IMR-90 (cell line): ENCODE measurements at regions not wholly inside any gene's neighbourhood (a gene's known extent, or its start where the extent isn't known, plus 50 kb on each side); places are given as distances from the start of the nearest gene placed in this dataset.

Source experiments
- ATAC-seq: fragments of 200-7000 bp; cut with Tn5 transposase; 2 replicates; pipeline ENCODE4 v1.9.1; 2020; ENCODE audit warnings: low read depth, mild to moderate bottlenecking, moderate library complexity
- BruUV-seq: library from RNA; stranded (reverse); fragments of 400-500 nt; replicated peaks from 2 replicates; lab custom pipeline; 2021; lab: Mats Ljungman, UMichigan
- CTCF ChIA-PET: fragments of 300-600 bp; formaldehyde crosslinking; extraction: SDS; loops from one replicate; lab custom pipeline; 2021; ENCODE audit warnings: antibody characterized with exemption; lab: Yijun Ruan, JAX
- POLR2A ChIA-PET: fragments of 300-600 bp; sonication (Branson Sonifier 250); formaldehyde crosslinking; loops from one replicate; lab custom pipeline; 2022; ENCODE audit warnings: antibody characterized with exemption; ENCODE audit not compliant: unreplicated experiment; lab: Charles Lee
- DNase-seq: peaks from one replicate; pipeline ENCODE4 v3.0.0; 2013
- H2AFZ ChIP-seq: replicated peaks from 2 replicates; pipeline ENCODE3; 2013; ENCODE audit warnings: low read length, mild to moderate bottlenecking; ENCODE audit not compliant: poor library complexity
- H2AK5ac ChIP-seq: 2 replicates; pipeline ENCODE4 v1.6.1; 2013; ENCODE audit warnings: low read depth, low read length, inconsistent platforms
- H2AK9ac ChIP-seq: replicated peaks from 2 replicates; pipeline ENCODE3; 2013; ENCODE audit warnings: mild to moderate bottlenecking, low read depth, low read length, moderate library complexity; ENCODE audit not compliant: poor library complexity
- H2BK120ac ChIP-seq: 2 replicates; pipeline ENCODE4 v1.6.1; 2013; ENCODE audit warnings: low read depth, low read length, inconsistent platforms
- H2BK15ac ChIP-seq: 3 replicates; pipeline ENCODE4 v1.6.1; 2013; ENCODE audit warnings: low read depth, low read length, inconsistent platforms
- H2BK20ac ChIP-seq: 2 replicates; pipeline ENCODE4 v1.6.1; 2013; ENCODE audit warnings: low read depth, mild to moderate bottlenecking, inconsistent platforms, low read length, moderate library complexity
- H2BK5ac ChIP-seq: 2 replicates; pipeline ENCODE4 v1.6.1; 2013; ENCODE audit warnings: mild to moderate bottlenecking, low read depth, low read length, inconsistent platforms; ENCODE audit not compliant: poor library complexity, severe bottlenecking
- H3K14ac ChIP-seq: replicated peaks from 2 replicates; pipeline ENCODE4 v1.6.1; 2013; ENCODE audit warnings: low read depth, low read length, inconsistent platforms
- H3K18ac ChIP-seq: 2 replicates; pipeline ENCODE4 v1.6.1; 2013; ENCODE audit warnings: low read depth, low read length, control low read depth
- H3K23ac ChIP-seq: 2 replicates; pipeline ENCODE4 v1.6.1; 2013; ENCODE audit warnings: low read depth, low read length, inconsistent platforms
- H3K27ac ChIP-seq: 2 replicates; pipeline ENCODE4 v1.5.1; 2013; ENCODE audit warnings: mild to moderate bottlenecking, control low read depth, low read length; ENCODE audit not compliant: insufficient read depth
- H3K27me3 ChIP-seq: 2 replicates; pipeline ENCODE4 v1.6.1; 2013; ENCODE audit warnings: low read length; ENCODE audit not compliant: control insufficient read depth, insufficient read depth
- H3K36me3 ChIP-seq: 2 replicates; pipeline ENCODE4 v1.6.1; 2013; ENCODE audit warnings: low read length, mixed read lengths; ENCODE audit not compliant: control insufficient read depth, insufficient read depth
- H3K4ac ChIP-seq: 2 replicates; pipeline ENCODE4 v1.6.1; 2013; ENCODE audit warnings: low read depth, low read length, inconsistent platforms
- H3K4me1 ChIP-seq: 2 replicates; pipeline ENCODE4 v1.6.1; 2013; ENCODE audit warnings: low read length, mixed read lengths; ENCODE audit not compliant: control insufficient read depth, insufficient read depth
- H3K4me2 ChIP-seq: 2 replicates; pipeline ENCODE4 v1.6.1; 2013; ENCODE audit warnings: low read depth, mild to moderate bottlenecking, control low read depth, low read length, moderate library complexity
- H3K4me3 ChIP-seq: 2 replicates; pipeline ENCODE4 v1.5.1; 2013; ENCODE audit warnings: low read depth, mild to moderate bottlenecking, control low read depth, low read length, moderate library complexity; ENCODE audit not compliant: insufficient read depth
- H3K56ac ChIP-seq: 2 replicates; pipeline ENCODE4 v1.6.1; 2013; ENCODE audit warnings: low read length, inconsistent platforms; ENCODE audit not compliant: insufficient read depth; ENCODE audit errors: extremely low read depth
- H3K79me1 ChIP-seq, 2 experiments: 2 replicates each; pipeline ENCODE4 v1.6.1; 2013; ENCODE audit warnings: low read length in 2 of 2, inconsistent platforms in 1 of 2, low read depth in 1 of 2
- H3K9ac ChIP-seq: 2 replicates; pipeline ENCODE4 v1.6.1; 2013; ENCODE audit warnings: low read depth, low read length, control low read depth
- H3K9me1 ChIP-seq: 2 replicates; pipeline ENCODE4 v1.6.1; 2013; ENCODE audit warnings: low read length, inconsistent platforms; ENCODE audit not compliant: insufficient read depth
- H3K9me3 ChIP-seq: 2 replicates; pipeline ENCODE4 v1.6.1; 2013; ENCODE audit warnings: low read length; ENCODE audit not compliant: control insufficient read depth, insufficient read depth
- H4K20me1 ChIP-seq: 2 replicates; pipeline ENCODE4 v1.6.1; 2013; ENCODE audit warnings: low read length, inconsistent platforms; ENCODE audit not compliant: insufficient read depth
- H4K5ac ChIP-seq: 2 replicates; pipeline ENCODE4 v1.6.1; 2013; ENCODE audit warnings: mild to moderate bottlenecking, low read depth, low read length, control low read depth
- H4K8ac ChIP-seq, 2 experiments: 2 replicates each; pipeline ENCODE4 v1.6.1; 2013; ENCODE audit warnings: low read depth in 2 of 2, low read length in 2 of 2, control low read depth in 1 of 2, inconsistent platforms in 1 of 2
- H4K91ac ChIP-seq: 2 replicates; pipeline ENCODE4 v1.6.1; 2013; ENCODE audit warnings: low read depth, low read length, inconsistent platforms; ENCODE audit not compliant: insufficient read depth
- BHLHE40 ChIP-seq: fragments of 150-350 bp; IDR thresholded peaks from 2 replicates; pipeline ENCODE4 v1.6.1; 2016; ENCODE audit warnings: mild to moderate bottlenecking, low read depth, low read length
- FOS ChIP-seq: fragments of 150-350 bp; IDR thresholded peaks from 2 replicates; pipeline ENCODE4 v1.6.1; 2016; ENCODE audit warnings: low read depth, low read length
- RCOR1 ChIP-seq: IDR thresholded peaks from 2 replicates; pipeline ENCODE4 v1.6.1; 2012; ENCODE audit warnings: mild to moderate bottlenecking, low read length, improper control_type of control experiment; ENCODE audit not compliant: insufficient replicate concordance
- WGBS, 2 experiments: methylation state at CpG; one replicate each; pipeline versions ENCODE4 v1.1.5 to v1.1.7; 2013; ENCODE audit warnings: missing lambda C conversion rate in 2 of 2; ENCODE audit not compliant: insufficient read length in 1 of 2; ENCODE audit errors: extremely low coverage in 2 of 2; 5-methylcytosine and 5-hydroxymethylcytosine counted together
- dilution Hi-C: fragments of 300-500 bp; cut with HindIII; formaldehyde crosslinking; loops from one replicate; pipeline ENCODE4 v1.14.3; 2018; ENCODE audit warnings: low sequenced_read_pairs; ENCODE audit not compliant: unreplicated experiment
- in situ Hi-C: fragments of 300-500 bp; cut with MboI; formaldehyde crosslinking; loops from 3 replicates; pipeline ENCODE4 v1.14.3; 2019; ENCODE audit warnings: low sequenced_read_pairs, inconsistent platforms, mixed read lengths
- intact Hi-C: fragments of 100-400 bp; cut with micrococcal nuclease; formaldehyde crosslinking; loops from 2 replicates; pipeline ENCODE4 v1.10.0; 2022
- TF ChIP-seq, protein P1 (sequence below): fragments of 150-350 bp; IDR thresholded peaks from 2 replicates; pipeline ENCODE4 v1.6.1; 2016; ENCODE audit warnings: low read depth, mild to moderate bottlenecking, low read length, moderate library complexity, borderline replicate concordance
- TF ChIP-seq, protein P2 (sequence below): fragments of 150-350 bp; IDR thresholded peaks from 2 replicates; pipeline ENCODE4 v1.6.1; 2017; ENCODE audit warnings: mild to moderate bottlenecking, antibody characterized with exemption, low read length, low read depth

- no peak overlapping the region for H2BK15ac ChIP-seq
- CTCF ChIA-PET, result interaction anchor here (1.1 kb wide), 1 partner anchor 26 kb away, joined by 5 read pairs; no protein-coding TSS in a partner anchor
These were observed 95.1 kb upstream of the MBNL1 start for GRCh38 chr3:152173627-152174026.

More at GRCh38 chr3:152173627-152174026, 95.1 kb upstream of the MBNL1 start:
- no peak overlapping the region for H4K5ac ChIP-seq
- H2AK5ac ChIP-seq, result no peak overlapping the region
- no peak overlapping the region for H2BK120ac ChIP-seq
- no peak overlapping the region for H3K9ac ChIP-seq
- no peak for DNase-seq
- BruUV-seq, result no TSS peak
- H2AK9ac ChIP-seq, result no peak overlapping the region
- H3K18ac ChIP-seq, result no peak overlapping the region
- no peak overlapping the region for H3K4me2 ChIP-seq
- peaks cover 13% of the 10 kb centered on the region; the same call in 1 of the 2 replicates for H3K4me1 ChIP-seq
- no peak overlapping the region for H3K4ac ChIP-seq
- no peak overlapping the region for H4K8ac ChIP-seq
- no peaks in the 10 kb centered on the region for H4K20me1 ChIP-seq
- in situ Hi-C loops, result no loop called here
- no peak for TF ChIP-seq RCOR1
- no peak for TF ChIP-seq BHLHE40
- TF ChIP-seq, protein P1, sequence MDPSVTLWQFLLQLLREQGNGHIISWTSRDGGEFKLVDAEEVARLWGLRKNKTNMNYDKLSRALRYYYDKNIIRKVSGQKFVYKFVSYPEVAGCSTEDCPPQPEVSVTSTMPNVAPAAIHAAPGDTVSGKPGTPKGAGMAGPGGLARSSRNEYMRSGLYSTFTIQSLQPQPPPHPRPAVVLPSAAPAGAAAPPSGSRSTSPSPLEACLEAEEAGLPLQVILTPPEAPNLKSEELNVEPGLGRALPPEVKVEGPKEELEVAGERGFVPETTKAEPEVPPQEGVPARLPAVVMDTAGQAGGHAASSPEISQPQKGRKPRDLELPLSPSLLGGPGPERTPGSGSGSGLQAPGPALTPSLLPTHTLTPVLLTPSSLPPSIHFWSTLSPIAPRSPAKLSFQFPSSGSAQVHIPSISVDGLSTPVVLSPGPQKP, result no peak
- no peak for TF ChIP-seq FOS
- TF ChIP-seq, protein P2, sequence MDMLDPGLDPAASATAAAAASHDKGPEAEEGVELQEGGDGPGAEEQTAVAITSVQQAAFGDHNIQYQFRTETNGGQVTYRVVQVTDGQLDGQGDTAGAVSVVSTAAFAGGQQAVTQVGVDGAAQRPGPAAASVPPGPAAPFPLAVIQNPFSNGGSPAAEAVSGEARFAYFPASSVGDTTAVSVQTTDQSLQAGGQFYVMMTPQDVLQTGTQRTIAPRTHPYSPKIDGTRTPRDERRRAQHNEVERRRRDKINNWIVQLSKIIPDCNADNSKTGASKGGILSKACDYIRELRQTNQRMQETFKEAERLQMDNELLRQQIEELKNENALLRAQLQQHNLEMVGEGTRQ, result no peak
- intact Hi-C loops, result no loop called here
- H3K27ac ChIP-seq, result no peak overlapping the region
- WGBS, 2 experiments, result no CpG with 5 or more reads among the region's 1 CpG
- POLR2A ChIA-PET, result no interaction called here
- peaks cover 0 to 6% of the 10 kb centered on the region in 2 experiments; a peak in 1 of 4 replicates for H3K79me1 ChIP-seq
- H2BK20ac ChIP-seq, result no peak overlapping the region
- H3K23ac ChIP-seq, result no peak overlapping the region
- dilution Hi-C loops, result no loop called here
- no peak overlapping the region for H4K91ac ChIP-seq
- no peak overlapping the region for H3K14ac ChIP-seq
- H2BK5ac ChIP-seq, result peak overlapping the region; percentile 82
- 0 out of 2 replicates have a peak, but pooled peaks cover 3% of the 10 kb centered on the region for H3K9me1 ChIP-seq
- H2AFZ ChIP-seq, result no peak overlapping the region
- H3K4me3 ChIP-seq, result no peak overlapping the region
- no peaks in the 10 kb centered on the region for H3K9me3 ChIP-seq
- ATAC-seq, result no peak
- no peak overlapping the region for H3K56ac ChIP-seq
- no peaks in the 10 kb centered on the region for H3K27me3 ChIP-seq
- no peaks in the 10 kb centered on the region for H3K36me3 ChIP-seq
